ENCODE measurements at regions not wholly inside any gene's neighbourhood (a gene's known extent, or its start where the extent isn't known, plus 50 kb on each side); places are given as distances from the start of the nearest gene placed in this dataset.
A peak's percentile ranks its signal among the peaks of the same experiment; 100 is the strongest.

GRCh38 chr5:155127552-155127951 lies 114.0 kb downstream of the KIF4B start (continued):
- TF ChIP-seq POLR2AphosphoS2 (conservative IDR thresholded peaks at IDR 0.05; ENCODE audit: low read length) (no peak), ELK1 (IDR thresholded peaks at IDR 0.05; ENCODE audit: low read depth, low read length) (no peak), E2F6 (IDR thresholded peaks at IDR 0.05; ENCODE audit: borderline replicate concordance, low read depth) (no peak), HOXA7 (CRISPR knock-in tag; IDR thresholded peaks at IDR 0.05) (no peak), POLR2A (IDR thresholded peaks at IDR 0.05; ENCODE audit: low read length) (no peak), TFCP2L1 (CRISPR knock-in tag; IDR thresholded peaks at IDR 0.05) (no peak), KDM5A (IDR thresholded peaks at IDR 0.05) (no peak), HMGXB4 (CRISPR knock-in tag; IDR thresholded peaks at IDR 0.05; ENCODE audit: borderline replicate concordance) (no peak)

- POLR2A ChIA-PET: no interaction called here
- Histone ChIP-seq H3K4me1 (peaks cover 16% of the 10 kb centered on the region; the same call in 1 of the 3 replicates), H3K9me3 (no peaks in the 10 kb centered on the region), H3K27ac (peak overlapping the region; percentile 33 to 47; a peak in 1 of 6 replicates), H3K4me3 (no peak overlapping the region), H3K4me2 (peak overlapping the region; percentile 48)
- no peak for FAIRE-seq
- CTCF ChIA-PET: interaction anchor here (4.1 kb wide), 1 partner anchor 10 kb away, joined by 31 read pairs; no protein-coding TSS in a partner anchor
- DNase-seq (ENCODE audit: low read depth in 1 of 2, low spot score in 1 of 2): peak; percentile 15 to 60
- ATAC-seq: peak; percentile 80 to 83
- WGBS (ENCODE audit: missing lambda C conversion rate): 6% methylated on average over 7 of the region's 7 CpGs
- TF ChIP-seq E2F6 (IDR thresholded peaks at IDR 0.05; ENCODE audit: borderline replicate concordance, low read depth) (no peak), KDM1A (IDR thresholded peaks at IDR 0.05; ENCODE audit: low read depth) (no peak), MAX (IDR thresholded peaks at IDR 0.05) (0 out of 2 replicates have a peak, but pooled peaks have one; percentile 38), GATA3 (IDR thresholded peaks at IDR 0.05; ENCODE audit: borderline replicate concordance) (peak; percentile 39; the same call in 1 of the 2 replicates), FOSL2 (IDR thresholded peaks at IDR 0.05) (peak; percentile 43), FOSL2 (CRISPR knock-in tag; IDR thresholded peaks at IDR 0.05) (peak; percentile 50), NR3C1 (IDR thresholded peaks at IDR 0.05) (no peak), EP300 (IDR thresholded peaks at IDR 0.05) (no peak), NPAS2 (CRISPR knock-in tag; IDR thresholded peaks at IDR 0.05; ENCODE audit: borderline replicate concordance) (no peak), HDAC2 (IDR thresholded peaks at IDR 0.05) (no peak), EHF (CRISPR knock-in tag; IDR thresholded peaks at IDR 0.05) (no peak), RAD21 (conservative IDR thresholded peaks at IDR 0.05 in 1 of 2, IDR thresholded peaks at IDR 0.05 in 1 of 2) (no peak), ZFP36 (IDR thresholded peaks at IDR 0.05; ENCODE audit: borderline replicate concordance, partially characterized antibody) (no peak), TFCP2L1 (CRISPR knock-in tag; IDR thresholded peaks at IDR 0.05) (no peak), SREBF2 (IDR thresholded peaks at IDR 0.05) (no peak), MYC (IDR thresholded peaks at IDR 0.05; ENCODE audit: borderline replicate concordance, low read length) (no peak), BHLHE40 (IDR thresholded peaks at IDR 0.05; ENCODE audit: low read depth, low read length) (no peak), CHD4 (IDR thresholded peaks at IDR 0.05; ENCODE audit: borderline replicate concordance) (no peak), RCOR1 (IDR thresholded peaks at IDR 0.05; ENCODE audit: low read depth, low read length) (no peak), TP53 (CRISPR knock-in tag; IDR thresholded peaks at IDR 0.05) (no peak), KDM5A (IDR thresholded peaks at IDR 0.05) (no peak), USF2 (IDR thresholded peaks at IDR 0.05) (peak; percentile 44; the same call in 1 of the 2 replicates), ELK1 (IDR thresholded peaks at IDR 0.05; ENCODE audit: low read depth, low read length) (no peak), JUNB (IDR thresholded peaks at IDR 0.05) (peak; percentile 49; the same call in 1 of the 2 replicates), MAZ (IDR thresholded peaks at IDR 0.05; ENCODE audit: borderline replicate concordance, low read depth, low read length) (no peak)
These were observed 115.4 kb downstream of the KIF4B start for GRCh38 chr5:155128786-155129512.

Data from A549 (cell line).